ENCODE measurements at regions not wholly inside any gene's neighbourhood (a gene's known extent, or its start where the extent isn't known, plus 50 kb on each side); places are given as distances from the start of the nearest gene placed in this dataset.

DNA sequence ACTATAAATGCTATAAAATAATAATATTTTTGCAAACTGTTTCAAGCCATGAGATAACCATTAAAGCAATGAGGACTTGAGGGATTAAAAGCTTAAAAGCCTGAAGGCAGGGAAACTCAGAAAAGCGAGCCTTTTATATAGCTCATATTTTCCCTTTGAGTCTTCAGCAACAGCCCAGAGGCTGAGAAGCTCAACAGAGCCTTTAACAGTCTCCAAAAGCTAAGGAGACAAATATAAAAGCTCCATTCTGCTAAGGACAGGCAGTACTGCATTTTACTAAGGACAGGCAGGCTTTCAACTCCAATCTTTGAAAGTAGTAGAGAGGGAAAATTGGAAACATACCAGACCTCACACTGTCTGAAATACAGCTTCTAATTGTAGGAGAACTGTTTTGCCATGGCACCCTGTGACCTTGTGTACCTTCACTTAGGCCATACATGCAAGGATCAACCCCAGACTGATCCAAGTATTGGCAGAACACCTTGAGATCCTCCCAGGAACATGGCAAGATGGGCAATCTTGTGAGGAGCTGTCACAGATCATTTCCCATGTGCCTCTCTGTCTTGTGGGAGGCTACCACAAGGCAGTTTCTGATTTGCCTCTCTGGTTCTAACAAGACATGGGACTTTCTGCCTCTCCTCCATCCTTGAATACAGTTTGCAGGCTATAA, 53.1 kb upstream of the ARNT2 start:
- no peak overlapping the region for H4K91ac ChIP-seq (ENCODE audit: insufficient read depth, low read depth, low read length)
- H3K79me1 ChIP-seq (ENCODE audit: low read depth in 1 of 2, low read length in 2 of 2) = no peaks in the 10 kb centered on the region
- no peak overlapping the region for H2BK20ac ChIP-seq (ENCODE audit: low read depth, low read length)
- no peak overlapping the region for H3K56ac ChIP-seq (ENCODE audit: extremely low read depth, insufficient read depth, low read length)
- H3K9ac ChIP-seq (ENCODE audit: low read depth, low read length) = no peak overlapping the region
- H3K36me3 ChIP-seq (ENCODE audit: control insufficient read depth, insufficient read depth, low read length) = no peaks in the 10 kb centered on the region
- no peak overlapping the region for H2BK15ac ChIP-seq (ENCODE audit: low read depth, low read length)
- H3K4me3 ChIP-seq (ENCODE audit: insufficient read depth, low read depth, low read length) = no peak overlapping the region
- peaks cover 7% of the 10 kb centered on the region for H3K27me3 ChIP-seq (ENCODE audit: control insufficient read depth, insufficient read depth, low read length)
- peaks cover 2% of the 10 kb centered on the region; the same call in 1 of the 2 replicates for H3K9me1 ChIP-seq (ENCODE audit: insufficient read depth, low read length)
- no peaks in the 10 kb centered on the region for H4K20me1 ChIP-seq (ENCODE audit: insufficient read depth, low read length)
- DNase-seq (no peak), ATAC-seq (ENCODE audit: low read depth) (no peak)
- H3K27ac ChIP-seq (ENCODE audit: insufficient read depth, low read length) = no peak overlapping the region
- no peak overlapping the region for H2AK9ac ChIP-seq (replicated peaks; ENCODE audit: low read depth, low read length, poor library complexity)
- in situ Hi-C loops (cut with MboI; ENCODE audit: low sequenced_read_pairs) (no loop called here), dilution Hi-C loops (cut with HindIII; ENCODE audit: low sequenced_read_pairs, unreplicated experiment) (no loop called here), intact Hi-C loops (cut with micrococcal nuclease) (no loop called here)
- H3K4me2 ChIP-seq (ENCODE audit: low read depth, low read length) = no peak overlapping the region
- H3K23ac ChIP-seq (ENCODE audit: low read depth, low read length) = no peak overlapping the region
- TF ChIP-seq MAZ (IDR thresholded peaks at IDR 0.05; ENCODE audit: borderline replicate concordance, low read depth, low read length) = no peak
- no peak for TF ChIP-seq SMC3 (IDR thresholded peaks at IDR 0.05; ENCODE audit: low read depth, low read length)
- no peak for TF ChIP-seq FOS (IDR thresholded peaks at IDR 0.05; ENCODE audit: low read depth, low read length)
- TF ChIP-seq POLR2A (IDR thresholded peaks at IDR 0.05; ENCODE audit: low read depth, low read length) = no peak
- no peak for TF ChIP-seq MXI1 (IDR thresholded peaks at IDR 0.05; ENCODE audit: borderline replicate concordance, low read depth, low read length)
- TF ChIP-seq RAD21 (IDR thresholded peaks at IDR 0.05; ENCODE audit: low read length) = no peak
- TF ChIP-seq CHD1 (IDR thresholded peaks at IDR 0.05; ENCODE audit: low read depth, low read length) = no peak
- TF ChIP-seq RCOR1 (IDR thresholded peaks at IDR 0.05; ENCODE audit: insufficient replicate concordance, low read length) = no peak
- TF ChIP-seq CEBPB (IDR thresholded peaks at IDR 0.05; ENCODE audit: low read depth, low read length) = no peak
- no peak for TF ChIP-seq MAFK (IDR thresholded peaks at IDR 0.05; ENCODE audit: low read depth, low read length)
- TF ChIP-seq BHLHE40 (IDR thresholded peaks at IDR 0.05; ENCODE audit: low read depth, low read length) = no peak
- no peak for TF ChIP-seq RFX5 (IDR thresholded peaks at IDR 0.05; ENCODE audit: low read depth, low read length)
- TF ChIP-seq NFE2L2 (IDR thresholded peaks at IDR 0.05; ENCODE audit: low read depth, low read length) = no peak
- TF ChIP-seq CTCF (conservative IDR thresholded peaks at IDR 0.05; ENCODE audit: low read depth, low read length) = no peak
- no peak for TF ChIP-seq USF2 (IDR thresholded peaks at IDR 0.05; ENCODE audit: low read depth, low read length)
- TF ChIP-seq ELK1 (IDR thresholded peaks at IDR 0.05; ENCODE audit: borderline replicate concordance, low read depth, low read length) = no peak
- no peak overlapping the region for H2AK5ac ChIP-seq (ENCODE audit: low read depth, low read length)
- no peak overlapping the region for H2BK5ac ChIP-seq (ENCODE audit: low read depth, low read length, poor library complexity, severe bottlenecking)
- H3K14ac ChIP-seq (replicated peaks; ENCODE audit: low read depth, low read length) = no peak overlapping the region
- no peak overlapping the region for H4K8ac ChIP-seq (ENCODE audit: low read depth in 2 of 2, low read length in 2 of 2)
- 0 out of 2 replicates have a peak, but pooled peaks cover 2% of the 10 kb centered on the region for H3K9me3 ChIP-seq (ENCODE audit: control insufficient read depth, insufficient read depth, low read length)
- BruUV-seq (replicated peaks) = no TSS peak
- no CpG with 5 or more reads among the region's 1 CpG for WGBS, 2 experiments (ENCODE audit: extremely low coverage in 2 of 2, insufficient read length in 1 of 2)
- no peak overlapping the region for H4K5ac ChIP-seq (ENCODE audit: low read depth, low read length)
- no peak overlapping the region for H2BK120ac ChIP-seq (ENCODE audit: low read depth, low read length)
- no peak overlapping the region for H3K18ac ChIP-seq (ENCODE audit: low read depth, low read length)
- H3K4me1 ChIP-seq (ENCODE audit: control insufficient read depth, insufficient read depth, low read length) = no peaks in the 10 kb centered on the region
- H2AFZ ChIP-seq (replicated peaks; ENCODE audit: low read length, poor library complexity) = no peak overlapping the region
- H3K4ac ChIP-seq (ENCODE audit: low read depth, low read length) = no peak overlapping the region
- ChIA-PET POLR2A (ENCODE audit: unreplicated experiment) (no interaction called here), CTCF (no interaction called here)
